ENCODE measurements at regions not wholly inside any gene's neighbourhood (a gene's known extent, or its start where the extent isn't known, plus 50 kb on each side); places are given as distances from the start of the nearest gene placed in this dataset.
"Not testable (repeated sequence)": the region's sequence is repeated elsewhere in the genome, so short reads cannot be mapped to it uniquely, and the experiment has no call there.

GRCh38 chrX:138082251-138082650, 516.3 kb downstream of the ZIC3 start:
- no peaks in the 10 kb centered on the region for H3K79me2 ChIP-seq (ENCODE audit: low read depth)
- no TSS peak for BruUV-seq (replicated peaks)
- H3K27ac ChIP-seq, result no peak overlapping the region
- H3K27me3 ChIP-seq (ENCODE audit: insufficient read depth, low read depth), result no peaks in the 10 kb centered on the region
- TF ChIP-seq CTCF (conservative IDR thresholded peaks at IDR 0.05), result no peak
- TF ChIP-seq EZH2 (IDR thresholded peaks at IDR 0.05; ENCODE audit: low read depth), result no peak
- no peaks in the 10 kb centered on the region; the same call in 1 of the 2 replicates for H4K20me1 ChIP-seq (ENCODE audit: insufficient read depth)
- no peak overlapping the region for H3K4me2 ChIP-seq
- DNase-seq, result no peak
- no peak overlapping the region for H3K4me3 ChIP-seq
- H3K9me2 ChIP-seq (ENCODE audit: insufficient read depth), result no peaks in the 10 kb centered on the region
- H3K4me1 ChIP-seq (replicated peaks; ENCODE audit: insufficient read depth), result no peaks in the 10 kb centered on the region
- intact Hi-C loops (cut with micrococcal nuclease; ENCODE audit: unreplicated experiment), result no loop called here
- ChIA-PET CTCF (no interaction called here), POLR2A (ENCODE audit: unreplicated experiment) (no interaction called here)
- H3K36me3 ChIP-seq (ENCODE audit: low read depth), result no peaks in the 10 kb centered on the region
- no peaks in the 10 kb centered on the region for H3K9me3 ChIP-seq (ENCODE audit: insufficient read depth, low read depth)
- H3F3A ChIP-seq (ENCODE audit: insufficient read depth, low read depth), result no peaks in the 10 kb centered on the region
- no peak overlapping the region for H2AFZ ChIP-seq

DNA sequence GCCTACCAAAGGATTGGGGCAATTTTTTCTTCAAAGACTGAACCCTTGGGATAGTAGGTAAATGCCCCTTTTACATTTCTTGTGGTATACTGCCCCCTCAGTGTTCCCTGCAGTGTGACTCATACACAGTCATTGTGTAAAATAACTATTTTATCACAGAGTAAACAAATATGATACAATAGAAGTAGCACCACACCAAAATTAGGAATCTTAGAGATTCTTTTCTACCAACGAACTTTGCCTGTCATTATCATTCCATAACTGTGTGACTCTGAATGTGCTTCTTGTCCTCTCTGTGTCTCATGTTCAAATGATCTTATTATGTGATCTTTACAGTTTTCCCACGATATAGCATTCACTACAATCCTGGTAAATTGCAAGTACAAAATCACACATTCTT, 517.0 kb downstream of the ZIC3 start:
- no peaks in the 10 kb centered on the region for H3K79me2 ChIP-seq (ENCODE audit: low read depth)
- no peaks in the 10 kb centered on the region for H3K9me2 ChIP-seq (ENCODE audit: insufficient read depth)
- H3K36me3 ChIP-seq (ENCODE audit: low read depth), result no peaks in the 10 kb centered on the region
- H3K4me2 ChIP-seq, result no peak overlapping the region
- H3K27me3 ChIP-seq (ENCODE audit: insufficient read depth, low read depth), result no peaks in the 10 kb centered on the region
- CTCF ChIA-PET, result no interaction called here
- H3K4me3 ChIP-seq, result no peak overlapping the region
- TF ChIP-seq CTCF (conservative IDR thresholded peaks at IDR 0.05) (no peak), EZH2 (IDR thresholded peaks at IDR 0.05; ENCODE audit: low read depth) (no peak)
- H3K4me1 ChIP-seq (replicated peaks; ENCODE audit: insufficient read depth), result no peaks in the 10 kb centered on the region
- no peaks in the 10 kb centered on the region for H3K9me3 ChIP-seq (ENCODE audit: insufficient read depth, low read depth)
- no peak overlapping the region for H3K27ac ChIP-seq
- DNase-seq, result no peak
- no peaks in the 10 kb centered on the region for H3F3A ChIP-seq (ENCODE audit: insufficient read depth, low read depth)
- intact Hi-C loops (cut with micrococcal nuclease; ENCODE audit: unreplicated experiment), result no loop called here
- POLR2A ChIA-PET (ENCODE audit: unreplicated experiment), result no interaction called here
- H4K20me1 ChIP-seq (ENCODE audit: insufficient read depth), result no peaks in the 10 kb centered on the region; the same call in 1 of the 2 replicates
- no TSS peak for BruUV-seq (replicated peaks)
- H2AFZ ChIP-seq, result no peak overlapping the region

DNA sequence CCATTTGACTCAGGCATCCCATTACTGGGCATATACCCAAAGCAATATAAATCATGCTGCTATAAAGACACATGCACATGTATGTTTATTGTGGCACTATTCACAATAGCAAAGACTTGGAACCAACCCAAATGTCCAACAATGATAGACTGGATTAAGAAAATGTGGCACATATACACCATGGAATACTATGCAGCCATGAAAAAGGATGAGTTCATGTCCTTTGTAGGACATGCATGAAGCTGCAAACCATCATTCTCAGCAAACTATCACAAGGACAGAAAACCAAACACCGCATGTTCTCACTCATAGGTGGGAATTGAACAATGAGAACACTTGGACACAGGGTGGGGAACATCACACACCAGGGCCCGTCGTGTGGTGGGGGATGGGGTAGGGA, 545.0 kb downstream of the ZIC3 start:
- H3K27me3 ChIP-seq (ENCODE audit: insufficient read depth, low read depth); H3K36me3 ChIP-seq (ENCODE audit: low read depth); H3F3A ChIP-seq (ENCODE audit: insufficient read depth, low read depth); intact Hi-C loops (cut with micrococcal nuclease; ENCODE audit: unreplicated experiment); DNase-seq; POLR2A ChIA-PET (ENCODE audit: unreplicated experiment); BruUV-seq (replicated peaks); H3K4me3 ChIP-seq; H3K9me2 ChIP-seq (ENCODE audit: insufficient read depth); H3K4me2 ChIP-seq; H4K20me1 ChIP-seq (ENCODE audit: insufficient read depth); H3K27ac ChIP-seq; H3K9me3 ChIP-seq (ENCODE audit: insufficient read depth, low read depth); H3K4me1 ChIP-seq (replicated peaks; ENCODE audit: insufficient read depth); H2AFZ ChIP-seq; H3K79me2 ChIP-seq (ENCODE audit: low read depth): not testable (repeated sequence)
- CTCF ChIA-PET, result interaction anchor here (0.7 kb wide), 1 partner anchor 1475 kb away, joined by 3 read pairs; no protein-coding TSS in a partner anchor

DNA sequence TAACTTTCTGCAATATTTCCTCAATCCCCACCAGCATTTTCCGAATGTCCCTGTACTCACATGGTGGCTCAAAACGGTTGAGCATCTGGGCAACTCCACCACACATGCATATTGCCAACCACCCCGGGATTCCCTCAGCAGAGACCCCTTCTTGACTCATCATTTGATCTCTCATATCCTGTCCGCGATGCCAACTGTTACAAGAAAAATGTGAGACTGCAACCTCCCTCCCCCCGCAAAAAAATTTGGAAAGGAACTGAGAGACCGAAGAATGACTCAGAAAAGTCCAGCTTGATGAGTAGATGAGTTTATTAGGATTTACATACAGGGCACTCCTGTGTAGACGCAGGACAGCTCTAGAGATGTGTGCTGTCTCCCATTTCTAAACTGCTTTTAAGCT, 561.4 kb downstream of the ZIC3 start:
- Histone ChIP-seq H3K9me3 (ENCODE audit: insufficient read depth, low read depth) (no peaks in the 10 kb centered on the region), H3K27ac (no peak overlapping the region), H3K36me3 (ENCODE audit: low read depth) (no peaks in the 10 kb centered on the region), H3K4me1 (replicated peaks; ENCODE audit: insufficient read depth) (no peaks in the 10 kb centered on the region), H3K79me2 (ENCODE audit: low read depth) (no peaks in the 10 kb centered on the region), H3K27me3 (ENCODE audit: insufficient read depth, low read depth) (no peaks in the 10 kb centered on the region), H3K4me2 (no peak overlapping the region), H3K9me2 (ENCODE audit: insufficient read depth) (no peaks in the 10 kb centered on the region), H3K4me3 (no peak overlapping the region), H3F3A (ENCODE audit: insufficient read depth, low read depth) (no peaks in the 10 kb centered on the region), H4K20me1 (ENCODE audit: insufficient read depth) (no peaks in the 10 kb centered on the region), H2AFZ (no peak overlapping the region)
- POLR2A ChIA-PET (ENCODE audit: unreplicated experiment), result no interaction called here
- intact Hi-C loops (cut with micrococcal nuclease; ENCODE audit: unreplicated experiment), result no loop called here
- no TSS peak for BruUV-seq (replicated peaks)
- no peak for TF ChIP-seq EZH2 (IDR thresholded peaks at IDR 0.05; ENCODE audit: low read depth)
- TF ChIP-seq CTCF (conservative IDR thresholded peaks at IDR 0.05), result no peak
- CTCF ChIA-PET, result no interaction called here
- no peak for DNase-seq

Data from PC-9 (cell line).